ENCODE measurements at regions not wholly inside any gene's neighbourhood (a gene's known extent, or its start where the extent isn't known, plus 50 kb on each side); places are given as distances from the start of the nearest gene placed in this dataset.

DNA sequence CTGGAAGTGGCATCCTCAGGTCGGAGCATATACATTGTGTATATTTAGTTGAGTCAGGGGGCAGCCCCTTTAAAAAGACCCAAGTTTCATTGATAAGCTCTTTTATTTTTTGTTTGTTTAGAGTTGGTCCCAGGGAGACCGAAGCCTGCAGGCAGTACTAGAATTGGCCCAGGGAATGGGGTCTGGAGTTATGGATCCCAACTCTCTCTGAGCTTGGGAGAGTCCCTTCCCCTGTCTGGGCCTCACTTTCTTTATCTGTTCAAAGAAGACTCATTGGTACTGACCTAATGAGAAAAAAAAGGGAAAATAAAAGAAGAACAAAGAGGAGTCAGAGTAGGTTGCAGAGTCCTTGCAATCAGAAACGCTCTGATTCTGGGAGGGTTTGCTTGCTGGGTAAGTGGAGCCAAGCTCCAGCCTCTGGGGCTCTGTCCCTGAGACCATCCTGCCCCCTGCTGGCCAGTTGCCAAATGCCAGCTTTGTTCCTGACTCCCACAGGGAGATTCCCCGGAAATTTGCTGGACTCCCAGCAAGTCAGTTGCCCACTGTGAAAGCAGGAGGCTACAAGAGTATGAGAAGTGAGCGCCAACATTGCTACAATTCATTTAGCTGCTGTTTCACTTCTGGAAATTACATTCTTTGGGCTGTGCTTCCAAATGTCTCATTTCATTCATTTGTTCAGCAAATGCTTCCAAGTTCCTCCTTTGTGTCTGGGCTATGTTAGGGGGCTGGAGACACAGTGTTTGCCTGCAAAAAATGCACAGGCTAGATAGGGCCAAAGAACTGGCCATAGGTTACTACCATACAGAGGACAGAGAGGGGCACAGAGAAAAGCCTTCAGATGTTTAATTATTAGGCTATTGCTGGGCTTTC lies 156.2 kb downstream of the MELK start:
- H3K9me3 ChIP-seq (ENCODE audit: control insufficient read depth in 2 of 3, insufficient read depth in 1 of 3, low read length in 3 of 3), result no peaks in the 10 kb centered on the region
- DNase-seq, result peak; percentile 81 to 87 (median 84)
- no peaks in the 10 kb centered on the region for H3K27me3 ChIP-seq (ENCODE audit: control insufficient read depth, insufficient read depth, low read length)
- H3K27ac ChIP-seq (ENCODE audit: low read depth in 2 of 2, low read length in 2 of 2), result no peak overlapping the region
- H3K9ac ChIP-seq (ENCODE audit: low read length in 3 of 3), result no peak overlapping the region
- TF ChIP-seq, protein P1, sequence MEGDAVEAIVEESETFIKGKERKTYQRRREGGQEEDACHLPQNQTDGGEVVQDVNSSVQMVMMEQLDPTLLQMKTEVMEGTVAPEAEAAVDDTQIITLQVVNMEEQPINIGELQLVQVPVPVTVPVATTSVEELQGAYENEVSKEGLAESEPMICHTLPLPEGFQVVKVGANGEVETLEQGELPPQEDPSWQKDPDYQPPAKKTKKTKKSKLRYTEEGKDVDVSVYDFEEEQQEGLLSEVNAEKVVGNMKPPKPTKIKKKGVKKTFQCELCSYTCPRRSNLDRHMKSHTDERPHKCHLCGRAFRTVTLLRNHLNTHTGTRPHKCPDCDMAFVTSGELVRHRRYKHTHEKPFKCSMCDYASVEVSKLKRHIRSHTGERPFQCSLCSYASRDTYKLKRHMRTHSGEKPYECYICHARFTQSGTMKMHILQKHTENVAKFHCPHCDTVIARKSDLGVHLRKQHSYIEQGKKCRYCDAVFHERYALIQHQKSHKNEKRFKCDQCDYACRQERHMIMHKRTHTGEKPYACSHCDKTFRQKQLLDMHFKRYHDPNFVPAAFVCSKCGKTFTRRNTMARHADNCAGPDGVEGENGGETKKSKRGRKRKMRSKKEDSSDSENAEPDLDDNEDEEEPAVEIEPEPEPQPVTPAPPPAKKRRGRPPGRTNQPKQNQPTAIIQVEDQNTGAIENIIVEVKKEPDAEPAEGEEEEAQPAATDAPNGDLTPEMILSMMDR (IDR thresholded peaks at IDR 0.05; ENCODE audit: borderline replicate concordance, extremely low read depth, insufficient read depth), result peak; percentile 46
- H3K4me1 ChIP-seq (ENCODE audit: control insufficient read depth in 2 of 3, insufficient read depth in 2 of 3, low read depth in 1 of 3, low read length in 3 of 3), result no peaks in the 10 kb centered on the region
- H3K36me3 ChIP-seq (ENCODE audit: control insufficient read depth in 2 of 3, insufficient read depth in 3 of 3, low read length in 3 of 3), result no peaks in the 10 kb centered on the region
- intact Hi-C loops (cut with DNase I), result no loop called here
- no peak for FAIRE-seq
- H3K4me3 ChIP-seq (ENCODE audit: low read length in 3 of 3), result no peak overlapping the region

DNA sequence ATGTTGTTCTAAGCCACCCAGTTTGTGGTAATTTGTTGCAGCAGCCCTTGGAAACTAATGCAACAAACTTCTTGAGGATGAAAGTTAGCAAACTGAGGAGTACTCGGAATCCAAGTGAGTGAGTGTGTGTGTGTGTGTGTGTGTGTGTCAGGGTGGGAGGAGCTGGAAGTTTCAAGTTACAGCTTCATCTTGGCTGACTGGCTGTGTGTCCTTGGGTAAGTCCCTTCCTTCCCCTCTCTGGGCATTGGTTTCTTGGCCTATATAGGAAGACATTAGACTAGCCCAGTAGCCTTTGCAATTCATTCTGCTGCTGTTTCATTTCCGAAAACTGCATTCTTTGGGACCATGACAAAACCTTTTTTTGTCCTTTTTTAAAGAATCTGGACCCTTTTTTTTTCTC lies 157.2 kb downstream of the MELK start:
- TF ChIP-seq, protein P1 (IDR thresholded peaks at IDR 0.05; ENCODE audit: borderline replicate concordance, extremely low read depth, insufficient read depth), result no peak
- intact Hi-C loops (cut with DNase I), result no loop called here
- no peak for DNase-seq
- FAIRE-seq, result no peak
- Histone ChIP-seq H3K9me3 (ENCODE audit: control insufficient read depth in 2 of 3, insufficient read depth in 1 of 3, low read length in 3 of 3) (no peaks in the 10 kb centered on the region), H3K9ac (ENCODE audit: low read length in 3 of 3) (no peak overlapping the region), H3K27ac (ENCODE audit: low read depth in 2 of 2, low read length in 2 of 2) (no peak overlapping the region), H3K27me3 (ENCODE audit: control insufficient read depth, insufficient read depth, low read length) (no peaks in the 10 kb centered on the region), H3K4me1 (ENCODE audit: control insufficient read depth in 2 of 3, insufficient read depth in 2 of 3, low read depth in 1 of 3, low read length in 3 of 3) (no peaks in the 10 kb centered on the region), H3K36me3 (ENCODE audit: control insufficient read depth in 2 of 3, insufficient read depth in 3 of 3, low read length in 3 of 3) (no peaks in the 10 kb centered on the region), H3K4me3 (ENCODE audit: low read length in 3 of 3) (no peak overlapping the region)

DNA sequence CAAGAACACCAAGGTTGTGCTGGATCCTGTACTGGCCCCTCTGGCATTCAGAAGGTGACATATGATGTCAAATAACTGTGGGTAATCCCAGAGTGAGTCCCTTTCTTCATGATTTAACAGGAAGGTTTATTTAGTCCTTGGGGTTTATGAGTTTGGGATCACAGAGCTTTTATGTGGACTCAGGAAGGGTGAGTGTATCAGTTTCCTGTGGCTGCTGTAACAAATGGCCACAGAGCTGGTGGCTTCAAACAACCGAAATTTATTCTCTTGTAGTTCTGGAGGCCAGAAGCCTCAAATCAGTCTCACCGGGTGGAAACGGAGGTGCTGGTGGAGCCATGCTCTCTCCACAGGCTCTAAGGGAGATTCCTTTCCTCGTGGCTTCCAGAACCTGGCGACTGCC lies 157.7 kb downstream of the MELK start:
- no peak overlapping the region for H3K27ac ChIP-seq (ENCODE audit: low read depth in 2 of 2, low read length in 2 of 2)
- H3K4me3 ChIP-seq (ENCODE audit: low read length in 3 of 3), result no peak overlapping the region
- intact Hi-C loops (cut with DNase I), result no loop called here
- H3K9ac ChIP-seq (ENCODE audit: low read length in 3 of 3), result no peak overlapping the region
- TF ChIP-seq, protein P1 (IDR thresholded peaks at IDR 0.05; ENCODE audit: borderline replicate concordance, extremely low read depth, insufficient read depth), result no peak
- no peaks in the 10 kb centered on the region for H3K27me3 ChIP-seq (ENCODE audit: control insufficient read depth, insufficient read depth, low read length)
- no peaks in the 10 kb centered on the region for H3K4me1 ChIP-seq (ENCODE audit: control insufficient read depth in 2 of 3, insufficient read depth in 2 of 3, low read depth in 1 of 3, low read length in 3 of 3)
- no peaks in the 10 kb centered on the region for H3K36me3 ChIP-seq (ENCODE audit: control insufficient read depth in 2 of 3, insufficient read depth in 3 of 3, low read length in 3 of 3)
- no peak for FAIRE-seq
- no peak for DNase-seq
- H3K9me3 ChIP-seq (ENCODE audit: control insufficient read depth in 2 of 3, insufficient read depth in 1 of 3, low read length in 3 of 3), result no peaks in the 10 kb centered on the region
